ENCODE measurements at regions not wholly inside any gene's neighbourhood (a gene's known extent, or its start where the extent isn't known, plus 50 kb on each side); places are given as distances from the start of the nearest gene placed in this dataset.
"Not testable (repeated sequence)": the region's sequence is repeated elsewhere in the genome, so short reads cannot be mapped to it uniquely, and the experiment has no call there.

DNA sequence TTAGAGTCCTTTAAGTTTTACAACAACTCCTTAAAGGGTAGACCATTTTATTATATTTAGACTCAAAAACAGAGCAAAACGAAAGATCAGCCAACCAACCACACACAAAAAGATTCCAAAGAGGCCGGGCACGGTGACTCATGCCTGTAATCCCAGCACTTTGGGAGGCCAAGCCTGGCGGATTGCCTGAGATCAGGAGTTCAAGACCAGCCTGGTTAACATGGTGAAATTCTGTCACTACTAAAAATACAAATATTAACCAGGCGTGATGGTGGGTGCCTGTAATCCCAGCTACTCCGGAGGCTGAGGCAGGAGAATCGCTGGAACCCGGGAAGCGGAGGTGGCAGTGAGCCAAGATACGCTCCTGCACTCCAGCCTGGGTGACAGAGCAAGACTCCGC lies 83.3 kb upstream of the GRIK1 start:
- TF ChIP-seq, protein P1, sequence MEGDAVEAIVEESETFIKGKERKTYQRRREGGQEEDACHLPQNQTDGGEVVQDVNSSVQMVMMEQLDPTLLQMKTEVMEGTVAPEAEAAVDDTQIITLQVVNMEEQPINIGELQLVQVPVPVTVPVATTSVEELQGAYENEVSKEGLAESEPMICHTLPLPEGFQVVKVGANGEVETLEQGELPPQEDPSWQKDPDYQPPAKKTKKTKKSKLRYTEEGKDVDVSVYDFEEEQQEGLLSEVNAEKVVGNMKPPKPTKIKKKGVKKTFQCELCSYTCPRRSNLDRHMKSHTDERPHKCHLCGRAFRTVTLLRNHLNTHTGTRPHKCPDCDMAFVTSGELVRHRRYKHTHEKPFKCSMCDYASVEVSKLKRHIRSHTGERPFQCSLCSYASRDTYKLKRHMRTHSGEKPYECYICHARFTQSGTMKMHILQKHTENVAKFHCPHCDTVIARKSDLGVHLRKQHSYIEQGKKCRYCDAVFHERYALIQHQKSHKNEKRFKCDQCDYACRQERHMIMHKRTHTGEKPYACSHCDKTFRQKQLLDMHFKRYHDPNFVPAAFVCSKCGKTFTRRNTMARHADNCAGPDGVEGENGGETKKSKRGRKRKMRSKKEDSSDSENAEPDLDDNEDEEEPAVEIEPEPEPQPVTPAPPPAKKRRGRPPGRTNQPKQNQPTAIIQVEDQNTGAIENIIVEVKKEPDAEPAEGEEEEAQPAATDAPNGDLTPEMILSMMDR (IDR thresholded peaks at IDR 0.05; ENCODE audit: extremely low read depth in 1 of 2, insufficient read depth in 1 of 2, low read depth in 1 of 2, low read length in 2 of 2): not testable (repeated sequence)
- TF ChIP-seq POLR2A (IDR thresholded peaks at IDR 0.05; ENCODE audit: low read depth, low read length); EZH2 (IDR thresholded peaks at IDR 0.05; ENCODE audit: borderline replicate concordance, low read depth, low read length, severe bottlenecking); POLR2AphosphoS5 (IDR thresholded peaks at IDR 0.05; ENCODE audit: insufficient read depth, low read depth, low read length): not testable (repeated sequence)
